ENCODE measurements at regions not wholly inside any gene's neighbourhood (a gene's known extent, or its start where the extent isn't known, plus 50 kb on each side); places are given as distances from the start of the nearest gene placed in this dataset.

- FAIRE-seq (no peak), DNase-seq (ENCODE audit: low read depth, low spot score) (no peak)
- no peaks in the 10 kb centered on the region for H3K9me3 ChIP-seq (ENCODE audit: control insufficient read depth, low read depth, low read length)
- H3K9me1 ChIP-seq (ENCODE audit: control insufficient read depth, extremely low read depth, insufficient read depth, low read length), result no peaks in the 10 kb centered on the region
- H3K36me3 ChIP-seq (ENCODE audit: control insufficient read depth in 2 of 2, extremely low read depth in 1 of 2, insufficient read depth in 2 of 2, low read length in 2 of 2), result no peaks in the 10 kb centered on the region
- no peak overlapping the region for H3K27ac ChIP-seq (ENCODE audit: control insufficient read depth, insufficient read depth, low read length)
- no peak overlapping the region for H2AFZ ChIP-seq (ENCODE audit: control insufficient read depth, low read length)
- H4K20me1 ChIP-seq (ENCODE audit: control insufficient read depth, extremely low read depth, insufficient read depth, low read length), result no peaks in the 10 kb centered on the region
- H3K4me3 ChIP-seq (ENCODE audit: control insufficient read depth in 2 of 3, extremely low read depth in 1 of 3, insufficient read depth in 2 of 3, low read depth in 1 of 3, low read length in 3 of 3), result no peak overlapping the region
- no peaks in the 10 kb centered on the region for H3K79me2 ChIP-seq (ENCODE audit: control insufficient read depth, insufficient read depth, low read length)
- TF ChIP-seq EZH2 (IDR thresholded peaks at IDR 0.05; ENCODE audit: low read length), result no peak
- TF ChIP-seq CTCF (optimal IDR thresholded peaks at IDR 0.05 in 1 of 3, IDR thresholded peaks at IDR 0.05 in 1 of 3, conservative IDR thresholded peaks at IDR 0.05 in 1 of 3; ENCODE audit: extremely low read depth in 1 of 3, insufficient read depth in 2 of 3, low read length in 3 of 3), result no peak
- H3K27me3 ChIP-seq (ENCODE audit: control insufficient read depth, extremely low read depth, insufficient read depth, low read length), result no peaks in the 10 kb centered on the region
- no peaks in the 10 kb centered on the region for H3K4me1 ChIP-seq (ENCODE audit: control insufficient read depth, extremely low read depth, insufficient read depth, low read length)
- H3K4me2 ChIP-seq (ENCODE audit: control insufficient read depth, extremely low read depth, insufficient read depth, low read depth, low read length), result no peak overlapping the region
- H3K9ac ChIP-seq (ENCODE audit: control insufficient read depth, extremely low read depth, insufficient read depth, low read length), result no peak overlapping the region
- dilution Hi-C loops (cut with MboI; ENCODE audit: extremely low pct_ligation_motif_present, low sequenced_read_pairs), result no loop called here
Observed at GRCh38 chr20:51322164-51322707, 220.3 kb downstream of the NFATC2 start.

GRCh38 chr20:51321343-51322163, 221.0 kb downstream of the NFATC2 start:
- no peak overlapping the region for H3K4me2 ChIP-seq (ENCODE audit: control insufficient read depth, extremely low read depth, insufficient read depth, low read depth, low read length)
- H3K79me2 ChIP-seq (ENCODE audit: control insufficient read depth, insufficient read depth, low read length), result no peaks in the 10 kb centered on the region
- no peak for DNase-seq (ENCODE audit: low read depth, low spot score)
- no peak overlapping the region for H3K27ac ChIP-seq (ENCODE audit: control insufficient read depth, insufficient read depth, low read length)
- H4K20me1 ChIP-seq (ENCODE audit: control insufficient read depth, extremely low read depth, insufficient read depth, low read length), result no peaks in the 10 kb centered on the region
- dilution Hi-C loops (cut with MboI; ENCODE audit: extremely low pct_ligation_motif_present, low sequenced_read_pairs), result no loop called here
- no peak for FAIRE-seq
- H3K27me3 ChIP-seq (ENCODE audit: control insufficient read depth, extremely low read depth, insufficient read depth, low read length), result no peaks in the 10 kb centered on the region
- TF ChIP-seq CTCF (optimal IDR thresholded peaks at IDR 0.05 in 1 of 3, IDR thresholded peaks at IDR 0.05 in 1 of 3, conservative IDR thresholded peaks at IDR 0.05 in 1 of 3; ENCODE audit: extremely low read depth in 1 of 3, insufficient read depth in 2 of 3, low read length in 3 of 3), result no peak
- TF ChIP-seq EZH2 (IDR thresholded peaks at IDR 0.05; ENCODE audit: low read length), result no peak
- no peaks in the 10 kb centered on the region for H3K9me1 ChIP-seq (ENCODE audit: control insufficient read depth, extremely low read depth, insufficient read depth, low read length)
- H3K9me3 ChIP-seq (ENCODE audit: control insufficient read depth, low read depth, low read length), result no peaks in the 10 kb centered on the region
- no peaks in the 10 kb centered on the region for H3K36me3 ChIP-seq (ENCODE audit: control insufficient read depth in 2 of 2, extremely low read depth in 1 of 2, insufficient read depth in 2 of 2, low read length in 2 of 2)
- H3K4me3 ChIP-seq (ENCODE audit: control insufficient read depth in 2 of 3, extremely low read depth in 1 of 3, insufficient read depth in 2 of 3, low read depth in 1 of 3, low read length in 3 of 3), result no peak overlapping the region
- H2AFZ ChIP-seq (ENCODE audit: control insufficient read depth, low read length), result no peak overlapping the region
- no peak overlapping the region for H3K9ac ChIP-seq (ENCODE audit: control insufficient read depth, extremely low read depth, insufficient read depth, low read length)
- H3K4me1 ChIP-seq (ENCODE audit: control insufficient read depth, extremely low read depth, insufficient read depth, low read length), result no peaks in the 10 kb centered on the region
